ENCODE measurements at regions not wholly inside any gene's neighbourhood (a gene's known extent, or its start where the extent isn't known, plus 50 kb on each side); places are given as distances from the start of the nearest gene placed in this dataset.

DNA sequence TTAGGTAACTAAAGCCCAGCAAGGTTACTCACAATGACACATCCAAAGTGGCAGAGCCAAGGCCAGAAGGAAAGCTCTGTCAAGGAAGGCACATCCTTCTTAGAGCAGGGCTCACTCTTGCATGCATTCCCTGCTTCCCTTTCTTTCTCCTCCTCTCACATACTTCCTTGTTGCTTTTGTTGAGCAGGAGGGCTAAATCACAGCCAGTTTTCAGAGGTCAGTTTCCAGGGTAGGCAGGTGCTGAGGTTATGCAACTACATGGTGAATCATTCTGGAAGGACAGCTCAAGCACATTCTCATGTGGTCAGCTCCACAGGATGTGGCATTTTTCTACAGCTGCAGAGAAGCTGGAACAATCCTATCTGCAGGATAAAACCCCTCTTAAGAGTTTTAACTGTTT, 275.6 kb downstream of the ZNF621 start:
- Histone ChIP-seq H3K79me1 (ENCODE audit: low read depth, low read length) (no peaks in the 10 kb centered on the region), H4K5ac (ENCODE audit: insufficient read length, low read depth, low read length) (no peak overlapping the region), H2AFZ (ENCODE audit: low read length) (peak overlapping the region; percentile 85), H2BK12ac (ENCODE audit: low read depth, low read length) (no peak overlapping the region), H3K79me2 (ENCODE audit: control insufficient read depth in 1 of 2, insufficient read depth in 2 of 2, low read length in 2 of 2) (no peaks in the 10 kb centered on the region), H3K4ac (replicated peaks; ENCODE audit: insufficient read length, low read depth, low read length) (no peak overlapping the region), H3K23me2 (ENCODE audit: low read depth, low read length) (no peaks in the 10 kb centered on the region), H3K9me3 (ENCODE audit: insufficient read depth in 2 of 2, low read depth in 1 of 2, low read length in 1 of 2) (no peaks in the 10 kb centered on the region), H3K27me3 (replicated peaks in 1 of 4; ENCODE audit: control insufficient read depth in 3 of 4, extremely low read depth in 1 of 4, insufficient read depth in 3 of 4, low read length in 3 of 4) (no peaks in the 10 kb centered on the region), H3K36me3 (ENCODE audit: control insufficient read depth in 2 of 4, insufficient read depth in 4 of 4, low read length in 3 of 4) (no peaks in the 10 kb centered on the region), H3K4me3 (ENCODE audit: extremely low read depth in 1 of 4, insufficient read depth in 2 of 4, low read depth in 3 of 4, low read length in 4 of 4) (no peak overlapping the region), H2BK120ac (replicated peaks; ENCODE audit: low read depth, low read length) (no peak overlapping the region), H2AK5ac (ENCODE audit: low read depth, low read length) (no peak overlapping the region), H2BK20ac (ENCODE audit: low read length) (no peak overlapping the region), H3K14ac (ENCODE audit: insufficient read length) (no peak overlapping the region), H3K9ac (replicated peaks in 1 of 4; ENCODE audit: extremely low read depth in 1 of 4, low read depth in 3 of 4, low read length in 3 of 4) (no peak overlapping the region), H4K91ac (replicated peaks; ENCODE audit: insufficient read length, low read length) (no peak overlapping the region), H3K56ac (replicated peaks; ENCODE audit: insufficient read length, low read depth, low read length) (no peak overlapping the region), H3K27ac (ENCODE audit: low read depth, low read length) (no peak overlapping the region), H4K8ac (ENCODE audit: extremely low read depth, insufficient read depth, low read length) (no peak overlapping the region), H2BK5ac (ENCODE audit: low read depth, low read length) (no peak overlapping the region), H3K4me1 (replicated peaks in 1 of 4; ENCODE audit: control insufficient read depth in 3 of 4, insufficient read depth in 4 of 4, low read length in 3 of 4) (peaks cover 0 to 2% (median 0%) of the 10 kb centered on the region in 4 experiments; a peak in 1 of 7 replicates), H3K4me2 (ENCODE audit: insufficient read depth in 1 of 2, low read depth in 2 of 2, low read length in 2 of 2) (no peak overlapping the region), H2BK15ac (ENCODE audit: low read length) (no peak overlapping the region), H3K23ac (ENCODE audit: insufficient read length) (no peak overlapping the region), H4K20me1 (replicated peaks in 1 of 2; ENCODE audit: control insufficient read depth in 1 of 2, insufficient read depth in 2 of 2, low read length in 2 of 2) (no peaks in the 10 kb centered on the region), H3K18ac (ENCODE audit: extremely low read depth, low read length) (no peak overlapping the region)
- TF ChIP-seq CEBPB (IDR thresholded peaks at IDR 0.05; ENCODE audit: low read depth, low read length) (peak; percentile 65; the same call in 1 of the 2 replicates), EP300 (IDR thresholded peaks at IDR 0.05; ENCODE audit: borderline replicate concordance in 1 of 2, low read depth in 2 of 2, low read length in 2 of 2) (no peak)
- peak in 1 of 2 experiments; percentile 31 for DNase-seq (ENCODE audit: low read depth in 1 of 2, low spot score in 2 of 2)
- POLR2A ChIA-PET (ENCODE audit: partially characterized antibody) = no interaction called here
- CTCF ChIA-PET (ENCODE audit: partially characterized antibody) = interaction anchor here (1.4 to 1.7 kb wide), 2 partner anchors 216 to 385 kb away, joined by 3 to 4 read pairs; no protein-coding TSS in a partner anchor
- FAIRE-seq = no peak
